C4-2B (cell line): ENCODE measurements at regions not wholly inside any gene's neighbourhood (a gene's known extent, or its start where the extent isn't known, plus 50 kb on each side); places are given as distances from the start of the nearest gene placed in this dataset.

Source experiments
- H3K27ac ChIP-seq: fragments of 450-650 bp; 2 replicates; pipeline ENCODE4 v1.5.1; 2017
- CTCF ChIP-seq: fragments of 450-650 bp; conservative IDR thresholded peaks from 2 replicates; pipeline ENCODE4 v1.5.1; 2017; ENCODE audit warnings: mild to moderate bottlenecking
- ZFX ChIP-seq: fragments of 450-650 bp; IDR thresholded peaks from 2 replicates; pipeline ENCODE4 v1.6.1; 2017

- H3K27ac ChIP-seq, result no peak overlapping the region
- TF ChIP-seq CTCF, result no peak
- no peak for TF ChIP-seq ZFX
Observed at GRCh38 chr15:96771035-96771434, 440.5 kb downstream of the NR2F2 start.

- no peak overlapping the region for H3K27ac ChIP-seq
- TF ChIP-seq ZFX, result no peak
- TF ChIP-seq CTCF, result no peak
Observed at GRCh38 chr15:96774216-96774615, 443.7 kb downstream of the NR2F2 start.

- TF ChIP-seq CTCF (no peak), ZFX (no peak)
- H3K27ac ChIP-seq, result no peak overlapping the region
Observed at GRCh38 chr15:96783746-96784145, 453.2 kb downstream of the NR2F2 start.

- H3K27ac ChIP-seq, result no peak overlapping the region
- TF ChIP-seq ZFX (no peak), CTCF (no peak)
Observed at GRCh38 chr15:96790004-96790403, 459.5 kb downstream of the NR2F2 start.

- H3K27ac ChIP-seq, result no peak overlapping the region
- TF ChIP-seq CTCF, result no peak
Observed at GRCh38 chr15:96792216-96792615, 461.7 kb downstream of the NR2F2 start.

GRCh38 chr15:96796841-96797240 lies 466.3 kb downstream of the NR2F2 start:
- H3K27ac ChIP-seq, result no peak overlapping the region
- no peak for TF ChIP-seq ZFX
- TF ChIP-seq CTCF, result no peak

GRCh38 chr15:96801576-96802150 lies 471.2 kb downstream of the NR2F2 start:
- H3K27ac ChIP-seq, result no peak overlapping the region
- TF ChIP-seq ZFX, result no peak
- no peak for TF ChIP-seq CTCF
